Stomach (tissue), 8 donors: ENCODE measurements at regions not wholly inside any gene's neighbourhood (a gene's known extent, or its start where the extent isn't known, plus 50 kb on each side); places are given as distances from the start of the nearest gene placed in this dataset.

ENCODE experiments used
- DNase-seq, 2 donors: peaks; one replicate each; pipeline versions ENCODE4 v3.0.0 to v3.0.0-alpha.2; 2013 to 2019
- H3K27ac ChIP-seq, 5 donors: fragments of 200-600 bp in 4 of 5; sonication (generic) in 4 of 5; one replicate each; pipeline ENCODE4 v1.5.1; 2013 to 2019; ENCODE audit warnings: mild to moderate bottlenecking in 1 of 5, moderate library complexity in 1 of 5
- H3K27me3 ChIP-seq, 3 donors: fragments of 200-600 bp; sonication (generic); one replicate each; pipeline ENCODE4 v1.5.1; 2017 to 2019; ENCODE audit warnings: mixed run types in 1 of 3
- H3K36me3 ChIP-seq, 4 donors: fragments of 200-600 bp; sonication (generic); 1 replicate in 3 of 4; 2 replicates in 1 of 4; pipeline ENCODE4 v1.5.1; 2016 to 2019
- H3K4me1 ChIP-seq, 4 donors: fragments of 200-600 bp; sonication (generic); one replicate each; pipeline ENCODE4 v1.5.1; 2016 to 2019
- H3K4me3 ChIP-seq, 4 donors: fragments of 200-600 bp; sonication (generic) in 3 of 4; one replicate each; pipeline ENCODE4 v1.5.1; 2016 to 2019; ENCODE audit warnings: mild to moderate bottlenecking in 1 of 4
- H3K9me3 ChIP-seq, 4 donors: fragments of 200-600 bp; sonication (generic); one replicate each; pipeline ENCODE4 v1.5.1; 2016 to 2019
- CTCF ChIP-seq, 7 experiments: fragments of 450-650 bp in 4 of 7; fragments of 200-600 bp in 3 of 7; sonication (generic) in 3 of 7; IDR thresholded peaks; one replicate each; pipeline ENCODE4 v1.5.1; 2016 to 2019; ENCODE audit warnings: antibody characterized with exemption in 7 of 7, control low read depth in 2 of 7, mild to moderate bottlenecking in 1 of 7
- EP300 ChIP-seq: sonication (generic); formaldehyde crosslinking; IDR thresholded peaks from one replicate; pipeline ENCODE4 v1.6.1; 2017; ENCODE audit warnings: antibody characterized with exemption
- POLR2A ChIP-seq, 4 donors: fragments of 450-650 bp; IDR thresholded peaks; one replicate each; pipeline ENCODE4 v1.6.1; 2016; ENCODE audit warnings: antibody characterized with exemption in 4 of 4, control low read depth in 2 of 4, mild to moderate bottlenecking in 1 of 4, moderate library complexity in 1 of 4
- POLR2AphosphoS5 ChIP-seq, 3 donors: sonication (generic); formaldehyde crosslinking; IDR thresholded peaks; one replicate each; pipeline ENCODE4 v1.6.1; 2016; ENCODE audit warnings: antibody characterized with exemption in 3 of 3
- WGBS, 5 donors: extraction: QIAGEN DNeasy Blood & Tissue Kit in 3 of 5; methylation state at CpG; one replicate each; pipeline versions ENCODE4 v1.1.5 to v1.1.7; 2013 to 2018; 5-methylcytosine and 5-hydroxymethylcytosine counted together
- intact Hi-C: fragments of 100-400 bp; cut with DNase I; formaldehyde crosslinking; loops from one replicate; pipeline ENCODE4 v1.15.1; 2023; ENCODE audit warnings: low total_unique reads
- donor health status: healthy with polysubstance abuse.
- donor health status: Bipolar disorder and iron deficiency.
- donor health status: healthy.

DNA sequence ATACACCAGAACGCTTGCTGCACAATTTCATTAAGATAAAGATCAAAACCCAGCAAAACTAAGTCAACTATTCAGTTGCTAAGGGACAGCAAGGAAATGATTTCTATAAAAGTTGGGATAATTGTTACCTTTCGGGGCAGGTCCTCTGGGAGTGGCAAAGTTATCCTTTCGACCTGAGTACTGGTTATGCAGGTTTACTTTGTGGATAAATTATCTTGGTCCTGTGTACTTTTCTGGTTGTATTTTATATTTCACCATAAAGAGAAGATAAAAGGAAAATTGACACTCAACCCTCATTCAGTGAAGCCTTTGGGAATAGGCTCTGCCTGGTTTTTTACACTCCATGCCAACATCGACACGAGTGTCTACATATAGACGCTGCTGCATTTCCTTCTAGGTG, 146.5 kb downstream of the SYK start:
- H3K27me3 ChIP-seq = peaks cover 0 to 20% (median 0%) of the 10 kb centered on the region in 3 donors
- H3K9me3 ChIP-seq = no peaks in the 10 kb centered on the region
- DNase-seq = peak in 1 of 2 donors; percentile 34
- TF ChIP-seq CTCF (IDR thresholded peaks at IDR 0.05) (no peak), POLR2AphosphoS5 (IDR thresholded peaks at IDR 0.05) (no peak), EP300 (no peak), POLR2A (IDR thresholded peaks at IDR 0.05) (no peak)
- H3K36me3 ChIP-seq = no peaks in the 10 kb centered on the region
- H3K4me1 ChIP-seq = no peaks in the 10 kb centered on the region
- intact Hi-C loops = no loop called here
- WGBS, 5 donors = 36 to 55% (median 49%) methylated on average over 6 of the region's 6 CpGs
- H3K27ac ChIP-seq = no peak overlapping the region
- H3K4me3 ChIP-seq = no peak overlapping the region

GRCh38 chr9:90950600-90950999, 149.0 kb downstream of the SYK start:
- TF ChIP-seq POLR2A (IDR thresholded peaks at IDR 0.05) (no peak), POLR2AphosphoS5 (IDR thresholded peaks at IDR 0.05) (no peak), CTCF (IDR thresholded peaks at IDR 0.05) (no peak), EP300 (no peak)
- intact Hi-C loops = no loop called here
- H3K27me3 ChIP-seq = peaks cover 0 to 6% (median 0%) of the 10 kb centered on the region in 3 donors
- H3K36me3 ChIP-seq = no peaks in the 10 kb centered on the region
- no peaks in the 10 kb centered on the region for H3K4me1 ChIP-seq
- H3K4me3 ChIP-seq = no peak overlapping the region
- 34 to 51% (median 39%) methylated on average over 3 of the region's 3 CpGs for WGBS, 5 donors
- no peak overlapping the region for H3K27ac ChIP-seq
- no peak for DNase-seq
- no peaks in the 10 kb centered on the region for H3K9me3 ChIP-seq

DNA sequence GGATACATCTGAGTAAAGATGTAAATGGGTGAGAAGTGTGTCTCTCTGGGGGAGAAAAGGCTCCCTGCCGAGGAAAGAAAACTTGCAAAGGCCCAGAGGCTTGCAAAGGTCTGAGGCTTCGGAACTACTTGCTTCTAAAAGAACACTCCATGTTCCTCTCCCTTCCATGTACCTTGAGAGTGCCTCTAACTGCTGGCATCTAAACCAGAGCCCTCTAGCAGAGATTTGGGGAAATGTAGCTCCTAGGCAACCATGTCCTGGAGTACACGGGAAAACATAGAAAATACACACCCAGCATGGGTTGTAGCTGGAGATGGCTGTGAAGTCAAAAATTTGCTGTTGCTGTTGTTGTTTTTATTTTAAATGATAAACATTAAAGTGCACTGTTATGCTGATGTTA, 151.6 kb downstream of the SYK start:
- no peaks in the 10 kb centered on the region for H3K9me3 ChIP-seq
- H3K36me3 ChIP-seq = no peaks in the 10 kb centered on the region
- intact Hi-C loops = no loop called here
- 39 to 68% (median 53%) methylated on average over 3 of the region's 3 CpGs for WGBS, 5 donors
- no peaks in the 10 kb centered on the region for H3K27me3 ChIP-seq
- no peaks in the 10 kb centered on the region for H3K4me1 ChIP-seq
- TF ChIP-seq EP300 (no peak), CTCF (IDR thresholded peaks at IDR 0.05) (no peak), POLR2A (IDR thresholded peaks at IDR 0.05) (no peak), POLR2AphosphoS5 (IDR thresholded peaks at IDR 0.05) (no peak)
- no peak overlapping the region for H3K4me3 ChIP-seq
- no peak for DNase-seq
- H3K27ac ChIP-seq = no peak overlapping the region

- Histone ChIP-seq H3K9me3 (no peaks in the 10 kb centered on the region), H3K27ac (no peak overlapping the region), H3K4me1 (no peaks in the 10 kb centered on the region), H3K4me3 (no peak overlapping the region), H3K36me3 (no peaks in the 10 kb centered on the region), H3K27me3 (no peaks in the 10 kb centered on the region)
- TF ChIP-seq CTCF (IDR thresholded peaks at IDR 0.05) (no peak), POLR2A (IDR thresholded peaks at IDR 0.05) (no peak), EP300 (no peak), POLR2AphosphoS5 (IDR thresholded peaks at IDR 0.05) (no peak)
- DNase-seq = no peak
- WGBS, 5 donors = 68 to 83% (median 74%) methylated on average over 3 of the region's 3 CpGs
- intact Hi-C loops = no loop called here
These were observed 152.2 kb downstream of the SYK start for GRCh38 chr9:90953805-90954204.
